HG03159 (cell line): ENCODE measurements at regions not wholly inside any gene's neighbourhood (a gene's known extent, or its start where the extent isn't known, plus 50 kb on each side); places are given as distances from the start of the nearest gene placed in this dataset.
"Not testable (repeated sequence)": the region's sequence is repeated elsewhere in the genome, so short reads cannot be mapped to it uniquely, and the experiment has no call there.

Experiments used
- ATAC-seq: cut with Tn5 transposase; IDR thresholded peaks from one replicate; pipeline ENCODE4 v1.9.1; 2021; ENCODE audit warnings: mild to moderate bottlenecking, moderate library complexity; ENCODE audit not compliant: unreplicated experiment

DNA sequence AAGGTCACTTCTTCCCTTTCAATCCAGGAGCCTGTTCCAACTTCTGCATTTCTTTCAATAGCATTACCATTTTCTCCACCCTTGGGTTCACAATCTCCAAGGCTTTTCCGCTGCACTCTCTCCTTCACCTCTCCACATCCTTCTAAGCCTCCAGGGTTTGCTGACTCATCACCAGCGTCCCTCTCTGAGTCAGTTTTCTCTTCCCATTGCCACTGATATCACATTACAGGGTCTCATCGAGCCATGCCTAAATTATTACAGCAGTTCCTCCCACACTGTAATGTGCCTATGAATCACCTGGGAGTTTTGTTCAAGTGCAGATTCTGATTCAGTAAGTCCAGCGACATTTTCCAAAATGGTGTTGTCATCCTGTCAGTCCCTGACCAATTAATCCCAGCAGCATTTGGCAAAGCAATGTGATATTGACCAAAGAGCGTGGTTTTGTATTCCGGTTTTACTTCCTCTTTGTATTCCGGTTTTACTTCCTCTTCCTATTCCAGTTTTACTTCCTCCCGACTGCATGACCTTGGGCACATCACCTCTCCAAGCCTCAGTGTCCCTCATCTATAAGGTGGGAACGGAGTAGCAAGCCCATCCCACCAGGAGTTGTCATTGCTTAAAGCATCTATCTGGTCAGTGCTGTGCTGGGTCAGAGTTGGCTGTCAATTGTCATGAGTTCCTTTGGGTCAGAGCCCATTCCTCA lies 208.3 kb upstream of the NBPF12 start:
- not testable (repeated sequence) for ATAC-seq

DNA sequence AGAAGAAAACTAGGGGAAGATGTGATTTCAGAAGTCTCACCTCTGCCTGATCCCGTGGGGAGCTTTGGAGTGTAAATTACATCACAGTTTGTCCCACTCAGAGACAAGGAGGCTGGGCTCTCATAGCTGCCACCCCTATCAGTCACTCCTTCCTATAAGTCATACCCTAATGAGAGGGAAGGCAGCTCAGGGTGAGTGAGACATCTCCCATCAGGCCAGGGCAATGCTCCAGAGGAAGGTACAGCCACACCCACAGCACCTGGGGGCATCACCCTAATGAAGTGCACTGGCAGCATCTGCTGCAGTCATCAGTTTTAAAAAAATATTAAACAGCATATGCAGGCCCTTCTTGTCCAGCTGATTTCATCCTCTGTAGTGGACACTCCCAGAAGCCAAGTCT lies 223.1 kb upstream of the NBPF12 start:
- ATAC-seq: not testable (repeated sequence)

DNA sequence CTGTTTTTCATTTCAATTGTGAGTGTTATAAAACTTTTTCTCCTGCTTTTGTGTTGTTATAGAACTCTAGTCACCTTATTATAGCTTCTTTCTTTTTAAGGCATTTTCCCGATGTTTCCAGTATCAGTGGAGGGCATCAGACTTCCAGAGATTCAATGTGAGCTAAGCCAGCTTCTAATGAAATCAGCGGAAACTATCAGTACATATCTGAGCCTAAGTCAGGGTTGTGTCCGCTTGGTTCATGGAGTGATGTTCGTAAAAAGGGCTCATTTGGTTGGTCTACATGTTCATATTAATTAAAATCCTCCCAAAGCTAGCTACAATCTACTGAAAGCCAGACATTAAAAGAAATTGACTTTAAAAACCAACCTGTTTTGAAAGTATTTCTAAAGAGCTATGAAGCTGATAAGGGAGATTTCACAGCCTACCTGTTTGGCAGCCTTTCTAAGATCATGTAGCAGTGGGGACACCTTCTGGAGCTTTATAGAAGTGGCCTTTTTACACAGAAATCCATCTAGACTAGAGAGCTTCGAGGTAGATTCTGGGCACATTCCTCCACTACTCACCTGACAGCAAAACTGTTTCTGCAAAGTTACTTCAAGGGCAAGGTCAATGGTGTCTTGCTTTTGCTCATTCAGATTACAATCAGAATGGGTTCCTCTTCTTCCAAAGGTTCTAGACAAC lies 227.1 kb upstream of the NBPF12 start:
- ATAC-seq: not testable (repeated sequence)

DNA sequence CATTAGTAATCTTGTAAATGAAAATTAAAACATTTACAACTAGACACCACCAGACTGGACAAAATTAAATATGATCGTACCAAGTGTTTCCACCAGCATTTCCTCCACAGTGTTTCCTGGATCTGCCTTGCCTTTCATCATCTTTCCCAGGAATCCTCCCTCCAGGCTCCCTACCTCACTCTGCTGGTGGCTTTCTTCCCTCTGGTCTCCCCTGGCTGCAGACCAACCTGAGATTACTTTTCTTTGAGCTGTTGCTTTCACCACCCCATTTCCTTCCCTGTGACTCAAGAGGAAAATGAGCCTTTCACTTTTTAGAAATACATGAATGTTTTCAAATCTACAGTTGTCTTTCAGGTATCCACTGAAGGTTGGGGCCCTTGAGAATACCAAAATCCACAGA lies 228.8 kb upstream of the NBPF12 start:
- ATAC-seq: not testable (repeated sequence)

DNA sequence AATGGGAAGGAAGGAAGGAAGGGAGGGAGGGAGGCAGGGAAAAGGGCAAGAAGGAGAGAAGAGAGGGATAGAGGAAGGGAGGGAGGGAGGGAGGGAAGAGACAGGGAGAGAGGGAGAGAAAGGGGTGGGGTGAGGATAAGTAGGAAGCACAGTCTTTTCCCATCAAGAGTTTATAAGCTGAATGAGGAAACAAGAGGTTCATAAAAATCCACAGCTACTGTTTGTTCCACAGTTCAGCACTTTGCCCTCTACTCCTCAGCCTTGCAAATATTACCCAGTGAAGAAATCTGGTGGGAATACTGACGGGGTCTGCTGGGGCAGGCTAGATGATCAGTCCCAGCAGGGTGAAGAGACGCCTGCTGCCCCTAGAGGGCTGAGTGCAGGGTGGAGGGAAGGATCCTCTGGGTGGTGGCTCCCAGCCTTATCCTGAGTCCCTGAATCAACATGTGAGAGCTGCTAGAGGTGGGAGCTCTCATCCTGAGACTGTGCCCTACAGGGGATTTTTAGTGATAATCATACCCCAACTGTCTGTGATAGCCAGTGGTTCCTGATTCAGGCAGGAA lies 233.9 kb upstream of the NBPF12 start:
- not testable (repeated sequence) for ATAC-seq

DNA sequence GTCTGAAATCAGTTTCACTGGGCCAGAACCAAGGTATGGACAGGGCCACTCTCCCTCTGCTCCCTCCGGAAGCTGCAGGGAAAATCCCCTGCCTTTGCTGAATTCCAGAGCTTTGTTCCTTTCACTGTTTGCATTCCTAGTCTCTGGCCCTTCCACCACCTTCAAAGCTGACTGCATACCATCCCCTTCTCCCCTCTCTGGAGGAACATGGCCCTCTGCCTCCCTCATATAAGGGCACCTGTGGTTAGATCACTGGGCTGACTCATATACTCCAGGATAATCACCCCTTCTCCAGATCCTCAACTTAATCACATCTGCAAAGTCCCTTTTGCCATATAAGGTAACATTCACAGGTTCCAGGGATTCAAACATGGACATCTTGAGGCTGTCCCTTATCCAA lies 236.8 kb upstream of the NBPF12 start:
- ATAC-seq: not testable (repeated sequence)

DNA sequence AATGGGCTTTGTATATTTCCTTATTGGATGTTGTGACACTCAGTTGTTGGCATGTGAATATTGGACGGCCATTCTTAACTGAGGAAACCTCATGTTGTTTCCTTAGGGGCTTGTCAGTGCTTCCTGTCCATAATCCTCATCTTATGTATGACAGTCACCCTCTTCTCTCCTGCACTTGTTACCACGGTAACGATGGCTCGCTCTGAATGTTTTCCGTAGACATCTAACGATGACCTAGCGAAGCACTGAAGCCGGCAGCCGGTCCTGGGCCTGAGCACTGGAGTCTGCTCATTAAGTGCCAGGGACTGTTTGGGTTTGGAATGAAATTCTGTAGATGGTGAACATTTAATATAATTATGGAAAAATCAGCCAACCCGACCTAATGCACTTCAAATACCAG lies 242.7 kb upstream of the NBPF12 start:
- ATAC-seq: not testable (repeated sequence)

DNA sequence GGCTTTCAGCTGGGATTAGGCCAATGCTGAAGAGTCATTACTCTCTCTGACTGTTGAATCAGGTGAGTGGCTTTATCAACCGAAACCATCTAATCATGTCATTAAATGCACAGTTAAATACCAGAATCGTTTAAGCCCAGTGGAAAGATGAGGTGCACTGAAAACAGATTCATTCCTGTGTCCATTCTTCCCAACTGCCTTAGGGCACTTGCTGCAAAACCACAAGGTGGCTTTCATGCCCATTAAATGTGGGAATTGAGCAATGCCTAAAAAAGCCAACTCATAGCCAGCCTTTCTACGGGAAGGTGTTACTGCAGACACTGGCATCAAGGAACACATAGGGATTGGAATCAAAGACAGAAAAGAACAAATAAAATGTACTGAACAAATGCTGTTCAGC lies 246.3 kb upstream of the NBPF12 start:
- not testable (repeated sequence) for ATAC-seq

DNA sequence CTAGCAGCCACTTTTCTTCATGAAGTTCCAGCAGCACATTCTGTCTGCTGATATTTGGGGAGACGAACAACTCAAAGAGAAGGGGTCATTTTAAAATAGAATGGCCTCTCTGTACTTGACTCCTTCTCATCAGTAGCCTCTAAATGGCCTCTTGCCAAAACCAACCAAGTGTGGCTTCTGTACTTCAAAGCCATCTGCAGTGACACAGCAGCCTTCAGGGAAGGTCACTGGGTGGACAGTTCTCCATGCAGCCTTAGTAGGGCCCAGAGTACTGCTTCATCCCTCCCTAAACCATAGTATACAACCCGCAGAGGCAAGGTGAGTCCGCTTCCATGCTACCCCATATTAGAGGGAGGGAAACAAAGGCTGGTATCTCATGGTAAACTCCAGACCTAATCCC lies 249.2 kb upstream of the NBPF12 start:
- ATAC-seq: not testable (repeated sequence)

DNA sequence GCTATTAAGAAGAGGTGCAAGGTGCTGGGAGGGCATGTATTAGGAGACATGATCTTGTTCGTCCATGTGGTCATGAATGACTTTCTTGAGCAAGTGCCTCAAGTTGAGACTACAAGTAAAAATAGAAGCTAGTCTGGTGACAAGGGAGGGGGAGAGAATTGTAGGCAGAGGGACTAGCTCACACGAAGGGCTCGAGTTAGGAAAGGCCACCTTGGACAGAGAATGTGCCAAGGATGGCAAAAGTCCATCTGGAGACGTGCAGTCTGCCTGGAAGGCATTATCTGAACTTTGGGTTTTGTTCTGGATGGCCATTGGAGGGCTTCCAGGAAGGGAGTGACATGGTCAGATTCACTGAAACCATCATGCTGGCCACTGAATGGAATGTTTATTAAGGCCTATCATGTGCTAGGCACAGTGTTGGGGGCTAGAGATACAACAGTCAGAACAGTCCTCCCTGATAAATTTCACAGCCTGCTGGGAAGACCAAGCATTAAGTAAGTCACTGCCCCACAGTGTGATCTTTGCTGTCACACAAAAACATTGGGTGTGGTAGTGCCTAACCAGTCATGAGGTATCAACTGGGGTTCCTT lies 251.3 kb upstream of the NBPF12 start:
- ATAC-seq: not testable (repeated sequence)

DNA sequence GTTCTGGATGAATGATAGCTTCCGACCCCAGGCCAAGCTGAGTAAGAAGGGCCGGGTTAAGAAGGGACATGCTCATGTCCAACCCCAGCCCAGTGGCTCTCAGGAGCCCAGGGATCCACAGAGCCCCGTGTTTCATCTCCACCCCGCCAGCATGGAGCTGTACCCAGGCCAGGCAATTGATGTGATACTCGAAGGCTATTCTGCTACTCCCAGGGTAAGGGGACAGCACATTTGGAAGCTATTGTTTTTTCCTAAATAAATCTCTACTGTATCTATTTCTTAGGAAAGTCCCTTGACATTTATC lies 255.0 kb upstream of the NBPF12 start:
- ATAC-seq: not testable (repeated sequence)

DNA sequence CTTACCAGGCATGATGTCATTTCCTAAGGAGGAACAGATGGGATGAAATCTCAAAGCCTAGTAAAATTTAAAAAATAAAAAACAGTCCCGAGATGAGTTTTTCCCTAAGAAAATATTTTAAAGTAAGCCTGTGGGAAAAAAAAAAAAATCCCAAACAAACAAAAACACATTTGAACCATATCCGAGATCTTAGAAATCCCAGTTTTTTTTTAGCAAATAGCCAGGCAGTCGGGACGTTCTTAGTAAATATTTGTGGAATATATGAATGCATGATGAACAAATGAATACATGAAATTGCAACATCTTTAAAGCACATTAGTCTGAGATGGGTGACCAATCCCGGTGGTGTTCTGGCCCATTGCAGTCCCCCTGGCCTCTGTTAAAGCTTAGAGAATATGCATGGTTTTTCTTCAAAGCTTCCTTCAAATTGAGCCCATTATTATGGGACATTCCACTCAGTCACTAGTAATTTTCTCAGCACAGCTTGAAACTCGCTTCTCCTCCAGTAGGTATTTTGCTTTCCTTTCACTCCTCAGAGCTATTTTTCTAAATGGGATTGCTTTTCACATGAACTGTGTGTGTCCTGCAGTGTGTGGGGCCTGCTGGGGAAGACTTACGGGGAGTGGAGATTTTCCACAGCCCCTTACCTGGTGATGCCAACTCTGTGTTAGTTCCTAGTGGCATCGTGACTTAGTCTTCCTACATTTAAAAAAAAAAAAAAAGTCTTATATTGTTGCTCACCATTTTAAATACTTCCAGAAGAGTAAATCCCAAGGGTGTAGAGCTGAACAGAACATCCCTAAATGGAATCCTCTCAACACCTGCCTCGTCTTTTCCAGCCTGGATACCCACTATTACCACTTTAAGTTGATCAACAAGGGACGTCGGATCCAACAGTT lies 255.6 kb upstream of the NBPF12 start:
- not testable (repeated sequence) for ATAC-seq

DNA sequence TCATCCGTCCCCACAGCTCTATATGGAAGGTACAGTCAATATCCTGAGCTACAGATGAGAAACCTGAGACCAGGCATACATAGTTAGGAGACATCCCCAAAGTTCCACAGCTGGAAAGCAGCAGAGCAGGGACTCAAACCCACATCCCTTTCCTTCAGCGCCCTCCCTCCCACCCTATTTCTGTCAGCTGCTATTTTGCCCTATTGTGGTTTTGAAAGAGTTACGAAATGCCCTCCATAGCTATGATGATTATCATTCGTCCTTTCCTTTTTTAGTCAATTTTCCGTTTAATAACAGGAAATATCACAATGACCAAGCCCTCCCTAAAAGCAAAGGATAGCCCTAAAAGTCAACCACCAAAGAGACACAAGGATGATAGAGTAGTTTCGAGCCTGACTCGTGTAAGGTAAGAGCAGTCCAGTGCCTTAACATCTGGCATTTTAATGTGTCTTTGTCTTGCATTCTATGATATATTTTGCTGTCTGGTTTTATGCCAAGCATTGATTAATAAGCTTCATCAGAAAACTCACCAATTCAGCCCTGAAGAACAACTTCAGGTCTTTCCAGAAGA lies 264.3 kb upstream of the NBPF12 start:
- not testable (repeated sequence) for ATAC-seq

DNA sequence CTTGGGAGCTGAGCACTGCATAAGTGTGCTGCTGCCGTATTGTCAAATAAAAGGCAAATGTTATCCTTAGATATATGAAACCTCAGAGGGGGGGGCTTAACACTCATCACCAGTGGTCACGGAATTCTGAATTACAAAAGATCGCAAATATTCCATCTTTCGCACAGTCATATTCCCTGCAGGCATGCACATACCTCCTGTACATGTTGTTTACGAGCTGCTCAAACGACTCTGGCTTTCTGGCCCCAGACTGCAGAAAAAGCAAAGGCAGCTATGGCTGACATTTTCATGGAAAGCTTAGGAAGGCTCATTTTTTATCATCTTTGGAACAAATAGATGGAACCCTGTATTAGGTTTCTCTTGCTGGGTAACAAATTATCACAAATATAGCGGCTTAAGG lies 265.5 kb upstream of the NBPF12 start:
- not testable (repeated sequence) for ATAC-seq

DNA sequence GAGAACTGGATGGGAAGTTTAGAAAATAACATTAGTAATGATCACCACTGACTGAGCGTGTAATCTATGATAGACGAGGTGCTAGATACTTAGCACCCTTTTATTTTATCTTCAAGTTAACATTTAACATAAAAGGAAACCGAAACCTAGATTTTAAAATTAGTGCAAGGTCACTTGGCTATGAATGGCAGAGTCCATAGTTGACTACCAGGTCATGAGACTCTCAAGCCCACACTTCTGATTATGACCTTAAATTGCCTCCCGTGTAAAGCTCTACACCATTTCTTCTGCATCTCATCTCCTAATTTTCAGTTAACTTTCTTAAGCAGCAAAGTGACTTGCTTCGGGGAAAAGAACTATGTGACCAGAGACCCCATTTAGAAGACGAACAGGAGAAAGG lies 266.5 kb upstream of the NBPF12 start:
- not testable (repeated sequence) for ATAC-seq

DNA sequence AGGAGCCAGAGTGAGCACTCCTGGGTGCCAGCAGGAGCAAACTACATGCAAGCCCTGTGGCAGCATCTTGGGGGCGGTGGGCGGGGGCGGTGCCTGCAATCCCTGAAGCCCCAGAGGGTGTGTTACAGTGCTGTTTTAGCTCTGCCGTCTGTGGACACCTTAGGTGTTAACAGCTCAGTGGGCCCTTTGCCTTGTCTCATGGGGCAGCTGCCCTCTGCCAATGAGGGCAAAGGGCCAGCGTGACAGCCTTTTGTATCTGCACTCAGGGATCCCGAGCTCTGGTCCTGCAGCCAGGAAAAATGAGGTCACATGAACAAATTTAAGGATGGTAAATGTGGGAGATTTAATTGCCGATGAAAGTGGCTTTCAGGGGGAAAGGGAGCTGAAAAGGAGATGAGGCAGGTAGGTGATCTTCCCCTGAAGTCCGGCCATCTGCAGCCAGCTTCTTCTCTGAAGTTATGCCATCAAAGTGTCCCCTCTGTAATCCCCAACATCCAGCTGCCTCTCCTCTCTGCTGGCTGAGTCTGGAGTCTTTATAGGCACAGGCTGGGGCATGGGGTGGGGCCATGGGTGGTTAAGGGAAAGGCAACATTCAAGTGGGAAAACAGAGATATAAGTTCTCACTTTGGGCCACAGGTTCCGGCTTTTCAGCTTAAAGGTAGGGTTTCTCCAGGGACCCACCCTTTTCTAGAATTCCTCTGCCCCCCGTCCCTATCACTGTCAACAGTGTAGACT lies 267.1 kb upstream of the NBPF12 start:
- ATAC-seq: not testable (repeated sequence)

DNA sequence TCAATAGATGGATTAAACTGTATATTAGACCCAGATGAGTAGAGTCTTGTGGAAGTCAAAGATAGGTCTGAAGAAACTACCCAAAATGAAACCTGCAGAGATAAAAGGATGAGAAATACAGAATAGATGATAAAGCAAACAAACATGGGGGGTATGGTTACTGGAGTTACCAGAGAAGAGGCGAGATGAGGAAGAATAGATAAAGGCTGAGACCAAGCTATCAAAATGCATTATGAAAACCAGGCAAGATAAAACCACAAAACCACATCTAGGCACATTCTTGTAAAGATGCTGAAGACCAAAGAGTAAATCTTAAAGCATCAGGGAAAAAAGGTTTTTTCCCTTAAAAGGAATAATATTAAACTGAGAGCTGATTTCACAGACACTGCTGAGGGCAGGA lies 271.8 kb upstream of the NBPF12 start:
- not testable (repeated sequence) for ATAC-seq

DNA sequence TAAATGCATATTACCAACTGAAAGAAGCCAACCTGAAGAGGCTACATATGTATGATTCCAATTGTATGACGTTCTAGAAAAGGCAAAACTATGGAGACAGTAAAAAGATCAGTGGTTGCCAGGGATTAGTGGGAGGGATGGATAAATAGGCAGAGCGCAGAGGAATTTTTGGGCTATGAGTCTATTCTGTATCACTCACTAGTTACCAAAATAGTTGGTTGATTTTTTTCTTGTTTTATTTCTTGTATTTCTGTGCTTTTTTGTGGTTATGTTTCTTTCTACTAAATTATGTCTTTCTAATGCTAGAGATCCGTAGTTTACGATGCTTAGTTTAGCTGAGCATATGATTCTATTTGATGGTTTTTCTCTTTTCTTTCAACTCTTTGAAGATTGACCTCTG lies 277.9 kb upstream of the NBPF12 start:
- ATAC-seq: not testable (repeated sequence)

DNA sequence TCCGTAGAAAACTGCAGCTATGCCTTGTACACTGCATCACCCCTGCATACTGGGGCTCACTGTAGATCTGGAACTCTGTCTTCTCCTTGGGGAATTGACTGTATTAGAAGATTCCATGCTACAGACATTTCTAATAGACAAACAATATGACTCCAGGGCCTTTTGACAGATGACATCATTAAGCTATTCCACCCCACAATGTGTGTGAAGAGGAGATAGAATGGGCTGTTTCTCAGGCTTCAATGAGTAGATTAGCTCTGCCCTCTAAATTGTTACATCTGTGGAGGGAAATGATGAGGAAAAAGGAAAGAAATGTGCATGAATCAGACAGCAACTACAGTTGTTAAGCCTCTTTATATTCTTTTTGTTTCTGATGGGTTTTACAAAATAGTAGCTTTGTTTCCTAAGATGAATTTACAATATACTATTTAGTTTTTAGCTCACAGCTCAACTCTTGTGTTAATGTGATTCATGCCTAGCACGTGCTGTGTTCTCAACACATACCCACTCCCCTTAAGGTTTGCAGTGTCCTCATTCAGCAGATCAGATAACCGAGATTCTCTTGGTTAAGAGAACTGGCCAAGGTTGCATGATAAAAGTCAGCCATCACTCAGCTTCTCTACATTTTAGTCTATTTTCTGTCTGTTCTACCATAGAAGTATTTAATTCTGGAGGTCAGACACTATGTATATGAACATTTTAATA lies 281.6 kb upstream of the NBPF12 start:
- ATAC-seq: not testable (repeated sequence)
